HUES64 (cell line): ENCODE measurements at regions not wholly inside any gene's neighbourhood (a gene's known extent, or its start where the extent isn't known, plus 50 kb on each side); places are given as distances from the start of the nearest gene placed in this dataset.
"Not testable (repeated sequence)": the region's sequence is repeated elsewhere in the genome, so short reads cannot be mapped to it uniquely, and the experiment has no call there.

ENCODE experiments used
- H3K27ac ChIP-seq: 2 replicates; pipeline ENCODE4 v1.7.0; 2013; ENCODE audit warnings: low read depth, low read length, inconsistent platforms
- H3K27me3 ChIP-seq: 2 replicates; pipeline ENCODE4 v1.6.1; 2013; ENCODE audit warnings: mild to moderate bottlenecking, low read length; ENCODE audit not compliant: insufficient read depth
- H3K36me3 ChIP-seq: 2 replicates; pipeline ENCODE4 v1.6.1; 2013; ENCODE audit warnings: mild to moderate bottlenecking, low read length; ENCODE audit not compliant: insufficient read depth
- H3K4me1 ChIP-seq: 2 replicates; pipeline ENCODE4 v1.6.1; 2013; ENCODE audit warnings: mild to moderate bottlenecking, low read length, moderate library complexity; ENCODE audit not compliant: insufficient read depth
- H3K4me3 ChIP-seq: 2 replicates; pipeline ENCODE4 v1.5.1; 2013; ENCODE audit warnings: mild to moderate bottlenecking, low read length, moderate library complexity
- H3K9ac ChIP-seq: 2 replicates; pipeline ENCODE4 v1.6.1; 2013; ENCODE audit warnings: mild to moderate bottlenecking, low read depth, low read length
- H3K9me3 ChIP-seq: 2 replicates; pipeline ENCODE4 v1.6.1; 2013; ENCODE audit warnings: low read depth, low read length; ENCODE audit not compliant: insufficient read depth
- WGBS: fragments of 150-250, 120-280 bp; methylation state at CpG from one replicate; pipeline ENCODE4 v1.1.7; 2013; ENCODE audit warnings: missing lambda C conversion rate; 5-methylcytosine and 5-hydroxymethylcytosine counted together

- not testable (repeated sequence) for H3K4me3 ChIP-seq, H3K4me1 ChIP-seq, H3K27me3 ChIP-seq, H3K9me3 ChIP-seq, H3K9ac ChIP-seq, H3K27ac ChIP-seq, H3K36me3 ChIP-seq
- WGBS: no CpG with 5 or more reads among the region's 5 CpGs
Measured at GRCh38 chr13:86253497-86253896, 454.3 kb upstream of the SLITRK6 start.

GRCh38 chr13:86255820-86256219, 456.6 kb upstream of the SLITRK6 start:
- not testable (repeated sequence) for H3K9me3 ChIP-seq, H3K27ac ChIP-seq, H3K36me3 ChIP-seq, H3K4me1 ChIP-seq, H3K9ac ChIP-seq, H3K27me3 ChIP-seq, H3K4me3 ChIP-seq
- WGBS: no CpG with 5 or more reads among the region's 2 CpGs

DNA sequence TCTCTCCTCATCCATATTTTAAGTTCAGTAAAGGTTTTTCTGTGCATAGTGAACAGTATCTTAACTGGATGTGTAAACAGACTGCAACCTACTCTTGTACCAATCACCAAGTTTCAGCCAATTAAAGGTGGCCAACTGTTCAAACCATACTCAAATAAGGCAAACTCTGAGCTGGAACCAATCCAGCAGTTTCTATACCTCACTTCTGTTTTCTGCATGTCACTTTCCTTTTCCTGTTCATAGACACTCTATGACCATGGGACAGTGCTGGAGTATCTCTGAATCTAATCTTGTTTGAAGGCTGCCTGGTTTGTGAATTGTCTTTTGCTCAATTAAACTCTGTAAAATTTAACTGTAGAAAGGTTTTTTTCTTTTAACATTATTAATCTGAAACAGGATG, 470.3 kb upstream of the SLITRK6 start:
- Histone ChIP-seq H3K27me3 (no peaks in the 10 kb centered on the region), H3K27ac (no peak overlapping the region), H3K4me3 (no peak overlapping the region), H3K9me3 (no peaks in the 10 kb centered on the region), H3K9ac (no peak overlapping the region), H3K36me3 (no peaks in the 10 kb centered on the region), H3K4me1 (no peaks in the 10 kb centered on the region)

DNA sequence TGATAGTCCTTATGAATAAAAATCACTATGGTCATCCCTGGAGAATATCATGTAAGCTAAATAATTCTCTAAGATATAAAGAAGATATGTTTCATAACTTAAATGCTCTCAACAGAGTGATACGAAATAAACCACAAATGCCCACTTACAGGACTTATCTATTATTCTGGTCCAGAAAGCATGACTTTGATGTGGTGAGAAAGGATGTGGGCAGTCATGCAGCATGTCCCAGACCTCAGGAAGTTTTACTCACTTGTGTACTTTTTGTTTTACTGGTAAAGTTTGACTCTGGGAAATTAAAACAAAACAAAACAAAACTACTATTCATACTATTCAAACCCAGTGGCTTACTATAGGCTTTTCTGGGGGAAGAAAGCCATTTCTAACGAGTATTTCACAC, 483.2 kb upstream of the SLITRK6 start:
- H3K27me3 ChIP-seq: no peaks in the 10 kb centered on the region
- no peaks in the 10 kb centered on the region for H3K4me1 ChIP-seq
- H3K9me3 ChIP-seq: no peaks in the 10 kb centered on the region
- no peaks in the 10 kb centered on the region for H3K36me3 ChIP-seq
- H3K27ac ChIP-seq: no peak overlapping the region
- H3K4me3 ChIP-seq: no peak overlapping the region
- no peak overlapping the region for H3K9ac ChIP-seq
- no CpG with 5 or more reads among the region's 2 CpGs for WGBS

GRCh38 chr13:86283031-86283430, 483.8 kb upstream of the SLITRK6 start:
- H3K36me3 ChIP-seq: no peaks in the 10 kb centered on the region
- no peak overlapping the region for H3K4me3 ChIP-seq
- no peak overlapping the region for H3K27ac ChIP-seq
- H3K9ac ChIP-seq: no peak overlapping the region
- no peaks in the 10 kb centered on the region for H3K9me3 ChIP-seq
- WGBS: 100% methylated on average over 2 of the region's 3 CpGs
- H3K27me3 ChIP-seq: no peaks in the 10 kb centered on the region
- no peaks in the 10 kb centered on the region for H3K4me1 ChIP-seq

- Histone ChIP-seq H3K9me3 (no peaks in the 10 kb centered on the region), H3K9ac (no peak overlapping the region), H3K27me3 (no peaks in the 10 kb centered on the region), H3K4me1 (no peaks in the 10 kb centered on the region), H3K4me3 (no peak overlapping the region), H3K36me3 (no peaks in the 10 kb centered on the region), H3K27ac (no peak overlapping the region)
- WGBS: 93% methylated on average over 3 of the region's 3 CpGs
Measured at GRCh38 chr13:86298725-86299124, 499.5 kb upstream of the SLITRK6 start.

DNA sequence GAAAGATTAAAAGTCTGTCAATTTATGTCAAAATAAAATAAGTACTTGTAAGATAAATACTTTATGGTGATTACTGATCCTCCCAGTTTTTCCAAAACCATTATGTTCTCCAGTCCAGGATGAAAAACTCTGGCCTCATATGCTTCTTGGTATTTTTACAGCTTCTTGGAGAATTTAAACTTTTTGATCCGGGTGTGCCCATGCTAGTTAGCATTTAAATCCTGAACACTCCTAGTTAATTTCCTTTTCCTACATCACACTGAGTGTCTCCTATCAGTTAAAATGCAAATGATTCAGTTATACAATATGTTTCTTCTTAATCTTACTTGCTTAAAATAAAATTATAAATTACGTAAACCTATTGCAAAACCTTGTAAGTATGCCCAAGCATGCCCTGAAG, 499.9 kb upstream of the SLITRK6 start:
- WGBS: 94% methylated on average over 1 of the region's 2 CpGs
- no peak overlapping the region for H3K9ac ChIP-seq

DNA sequence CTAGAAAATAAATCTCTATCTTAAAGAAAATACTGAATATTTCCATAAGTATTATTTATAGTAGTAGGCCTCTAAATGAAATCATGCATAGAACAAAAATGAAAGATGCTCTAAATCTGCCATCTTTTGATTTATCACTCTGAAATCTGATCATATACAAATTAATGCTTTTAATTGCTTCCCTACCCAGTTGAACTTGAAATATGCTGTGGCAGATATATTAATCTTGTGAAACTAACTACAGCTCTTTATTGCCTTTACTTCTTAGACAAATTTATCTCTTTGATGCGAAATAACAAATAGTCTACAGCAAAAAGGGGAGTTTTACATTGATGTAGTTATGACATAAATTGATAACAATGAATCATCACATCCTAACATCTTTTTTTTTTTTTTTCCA, 510.7 kb upstream of the SLITRK6 start:
- WGBS: no CpG with 5 or more reads among the region's 1 CpG
- no peaks in the 10 kb centered on the region for H3K4me1 ChIP-seq
- no peaks in the 10 kb centered on the region for H3K36me3 ChIP-seq
- no peak overlapping the region for H3K4me3 ChIP-seq
- no peaks in the 10 kb centered on the region for H3K27me3 ChIP-seq
- H3K9me3 ChIP-seq: no peaks in the 10 kb centered on the region
- H3K27ac ChIP-seq: no peak overlapping the region
- H3K9ac ChIP-seq: no peak overlapping the region

More for the DNA sequence above, 499.9 kb upstream of the SLITRK6 start:
- no peaks in the 10 kb centered on the region for H3K9me3 ChIP-seq
- H3K27ac ChIP-seq: no peak overlapping the region
- no peaks in the 10 kb centered on the region for H3K36me3 ChIP-seq
- no peaks in the 10 kb centered on the region for H3K4me1 ChIP-seq
- H3K27me3 ChIP-seq: no peaks in the 10 kb centered on the region
- H3K4me3 ChIP-seq: no peak overlapping the region

DNA sequence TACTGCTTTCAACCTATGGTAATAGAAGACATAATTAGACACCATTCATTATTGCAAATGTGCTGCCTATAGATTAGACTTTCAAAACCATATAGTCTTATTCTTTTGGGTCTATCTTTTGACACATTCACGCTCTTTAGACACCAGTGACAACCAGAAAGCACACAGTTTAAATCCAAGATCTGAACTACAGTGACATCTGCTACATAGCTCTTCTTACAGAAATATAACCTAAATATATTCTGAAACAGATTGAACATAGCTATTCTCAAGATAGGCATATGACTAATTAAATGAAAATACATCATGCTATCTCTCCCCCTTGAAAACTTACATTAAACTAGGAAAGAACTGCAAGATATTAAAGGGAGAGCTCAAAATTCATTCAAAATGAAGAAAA, 514.2 kb upstream of the SLITRK6 start:
- Histone ChIP-seq H3K4me3 (no peak overlapping the region), H3K9ac (no peak overlapping the region), H3K36me3 (no peaks in the 10 kb centered on the region), H3K27ac (no peak overlapping the region), H3K27me3 (no peaks in the 10 kb centered on the region), H3K9me3 (no peaks in the 10 kb centered on the region), H3K4me1 (no peaks in the 10 kb centered on the region)
- WGBS: 92% methylated on average over 1 of the region's 1 CpG

GRCh38 chr13:86318450-86318849, 519.2 kb upstream of the SLITRK6 start:
- no peak overlapping the region for H3K27ac ChIP-seq
- H3K27me3 ChIP-seq: no peaks in the 10 kb centered on the region
- H3K9me3 ChIP-seq: no peaks in the 10 kb centered on the region
- no peak overlapping the region for H3K9ac ChIP-seq
- no peak overlapping the region for H3K4me3 ChIP-seq
- no peaks in the 10 kb centered on the region for H3K36me3 ChIP-seq
- no peaks in the 10 kb centered on the region for H3K4me1 ChIP-seq
- 93% methylated on average over 3 of the region's 3 CpGs for WGBS

DNA sequence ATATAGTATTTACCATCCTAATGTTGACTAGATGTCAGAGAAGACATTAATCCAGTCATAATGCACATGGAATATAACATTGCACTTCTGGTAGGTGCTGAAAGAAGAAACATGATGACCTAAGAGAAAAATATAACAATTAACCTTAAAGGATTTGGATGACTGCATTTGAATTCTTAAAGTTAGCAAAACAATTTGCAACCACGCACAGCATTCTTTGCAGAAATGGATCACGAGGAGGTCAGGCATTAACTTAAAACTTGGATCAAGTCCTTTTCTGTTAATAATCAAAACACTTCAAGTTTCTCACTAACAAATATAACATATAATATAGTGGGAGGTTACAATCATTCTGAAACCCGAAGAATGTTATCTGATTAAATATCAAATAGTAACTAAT, 525.0 kb upstream of the SLITRK6 start:
- H3K27ac ChIP-seq: no peak overlapping the region
- H3K4me1 ChIP-seq: no peaks in the 10 kb centered on the region
- H3K36me3 ChIP-seq: no peaks in the 10 kb centered on the region
- WGBS: 91% methylated on average over 2 of the region's 3 CpGs
- H3K4me3 ChIP-seq: no peak overlapping the region
- no peaks in the 10 kb centered on the region for H3K27me3 ChIP-seq
- no peaks in the 10 kb centered on the region for H3K9me3 ChIP-seq
- no peak overlapping the region for H3K9ac ChIP-seq

DNA sequence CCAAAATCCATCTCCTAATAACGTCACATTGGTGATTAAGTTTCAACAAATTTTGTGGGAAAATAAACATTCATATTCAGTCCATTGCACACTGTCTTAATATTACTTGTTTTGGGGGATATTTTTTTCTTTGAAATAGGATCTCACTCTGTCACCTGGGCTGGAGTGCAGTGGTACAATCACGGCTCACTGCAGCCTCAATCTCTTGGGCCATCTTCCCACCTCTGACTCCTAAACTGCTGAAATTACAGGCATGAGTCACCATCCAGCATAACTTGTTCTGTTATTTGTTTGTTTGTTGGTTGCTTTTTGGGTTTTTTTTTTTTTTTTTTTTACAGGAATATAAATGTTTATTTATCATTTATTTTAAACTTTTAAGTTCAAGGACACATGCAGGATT, 556.1 kb upstream of the SLITRK6 start:
- WGBS: 94% methylated on average over 1 of the region's 2 CpGs
- Histone ChIP-seq H3K4me1 (0 out of 2 replicates have a peak, but pooled peaks cover 3% of the 10 kb centered on the region), H3K27me3 (no peaks in the 10 kb centered on the region), H3K36me3 (no peaks in the 10 kb centered on the region), H3K4me3 (no peak overlapping the region), H3K9ac (no peak overlapping the region), H3K27ac (no peak overlapping the region), H3K9me3 (no peaks in the 10 kb centered on the region; the same call in 1 of the 2 replicates)
